Loucy (cell line): ENCODE measurements at regions not wholly inside any gene's neighbourhood (a gene's known extent, or its start where the extent isn't known, plus 50 kb on each side); places are given as distances from the start of the nearest gene placed in this dataset.

Experiments
- EZH2phosphoT487 ChIP-seq: fragments of 200-600 bp; IDR thresholded peaks from 2 replicates; pipeline ENCODE4 v1.6.1; 2018; ENCODE audit warnings: antibody characterized with exemption, mild to moderate bottlenecking, moderate library complexity, borderline replicate concordance
- TF ChIP-seq, protein P1 (sequence below): fragments of 200-600 bp; sonication (generic); conservative IDR thresholded peaks from 2 replicates; pipeline ENCODE4 v1.5.1; 2014; ENCODE audit warnings: mild to moderate bottlenecking, antibody characterized with exemption, low read length

DNA sequence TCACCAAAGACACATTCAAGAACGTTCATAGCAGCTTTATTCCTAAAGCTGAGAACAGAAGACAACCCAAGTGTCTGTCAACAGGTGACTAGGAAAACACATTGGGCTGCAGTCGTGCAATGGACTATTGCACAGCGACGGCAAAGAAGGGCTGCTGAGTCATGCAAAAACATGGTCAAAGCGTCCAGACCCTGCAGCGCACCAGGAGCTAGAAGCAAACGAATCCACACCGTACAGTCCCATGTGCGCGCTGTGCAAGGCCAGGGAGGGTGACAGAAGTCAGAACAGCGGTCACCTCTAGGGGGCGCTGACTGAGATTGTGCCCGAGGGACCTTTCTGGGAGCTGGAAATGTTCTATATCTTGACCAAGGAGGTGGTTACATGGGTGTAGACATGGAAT lies 266.4 kb downstream of the MAF start:
- TF ChIP-seq, protein P1, sequence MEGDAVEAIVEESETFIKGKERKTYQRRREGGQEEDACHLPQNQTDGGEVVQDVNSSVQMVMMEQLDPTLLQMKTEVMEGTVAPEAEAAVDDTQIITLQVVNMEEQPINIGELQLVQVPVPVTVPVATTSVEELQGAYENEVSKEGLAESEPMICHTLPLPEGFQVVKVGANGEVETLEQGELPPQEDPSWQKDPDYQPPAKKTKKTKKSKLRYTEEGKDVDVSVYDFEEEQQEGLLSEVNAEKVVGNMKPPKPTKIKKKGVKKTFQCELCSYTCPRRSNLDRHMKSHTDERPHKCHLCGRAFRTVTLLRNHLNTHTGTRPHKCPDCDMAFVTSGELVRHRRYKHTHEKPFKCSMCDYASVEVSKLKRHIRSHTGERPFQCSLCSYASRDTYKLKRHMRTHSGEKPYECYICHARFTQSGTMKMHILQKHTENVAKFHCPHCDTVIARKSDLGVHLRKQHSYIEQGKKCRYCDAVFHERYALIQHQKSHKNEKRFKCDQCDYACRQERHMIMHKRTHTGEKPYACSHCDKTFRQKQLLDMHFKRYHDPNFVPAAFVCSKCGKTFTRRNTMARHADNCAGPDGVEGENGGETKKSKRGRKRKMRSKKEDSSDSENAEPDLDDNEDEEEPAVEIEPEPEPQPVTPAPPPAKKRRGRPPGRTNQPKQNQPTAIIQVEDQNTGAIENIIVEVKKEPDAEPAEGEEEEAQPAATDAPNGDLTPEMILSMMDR, result peak; percentile 86
- no peak for TF ChIP-seq EZH2phosphoT487
